GM23338 (cell line): ENCODE measurements at regions not wholly inside any gene's neighbourhood (a gene's known extent, or its start where the extent isn't known, plus 50 kb on each side); places are given as distances from the start of the nearest gene placed in this dataset.

Experiments
- ATAC-seq: fragments of 200-7000 bp; cut with Tn5 transposase; 3 replicates; pipeline ENCODE4 v1.9.1; 2020
- DNase-seq: peaks from one replicate; pipeline ENCODE4 v3.0.0-alpha.2; 2015; ENCODE audit warnings: low spot score
- H2AFZ ChIP-seq: fragments of 200-600 bp; sonication (generic); 2 replicates; pipeline ENCODE4 v1.8.0; 2016; ENCODE audit warnings: antibody characterized with exemption, mild to moderate bottlenecking, moderate library complexity
- H3F3A ChIP-seq: fragments of 200-600 bp; sonication (generic); replicated peaks from 2 replicates; pipeline ENCODE4 v1.8.0; 2017; ENCODE audit warnings: antibody characterized with exemption, mixed run types, low read depth
- H3K27ac ChIP-seq: fragments of 200-600 bp; sonication (generic); 2 replicates; pipeline ENCODE4 v1.6.1; 2016; ENCODE audit warnings: low read depth
- H3K27me3 ChIP-seq: fragments of 200-600 bp; sonication (generic); 2 replicates; pipeline ENCODE4 v1.8.0; 2016; ENCODE audit warnings: mild to moderate bottlenecking, mixed run types, moderate library complexity; ENCODE audit not compliant: insufficient read depth
- H3K36me3 ChIP-seq: fragments of 200-600 bp; sonication (generic); 2 replicates; pipeline ENCODE4 v1.8.0; 2016; ENCODE audit warnings: mild to moderate bottlenecking; ENCODE audit not compliant: insufficient read depth
- H3K4me1 ChIP-seq: fragments of 200-600 bp; sonication (generic); 2 replicates; pipeline ENCODE4 v1.8.0; 2016; ENCODE audit warnings: mild to moderate bottlenecking, moderate library complexity; ENCODE audit not compliant: insufficient read depth
- H3K4me2 ChIP-seq: fragments of 200-600 bp; sonication (generic); 2 replicates; pipeline ENCODE4 v1.7.1; 2017; ENCODE audit warnings: mixed run types
- H3K4me3 ChIP-seq: fragments of 200-600 bp; sonication (generic); 2 replicates; pipeline ENCODE4 v1.6.1; 2016; ENCODE audit warnings: mixed run types
- H3K79me2 ChIP-seq: fragments of 200-600 bp; sonication (generic); replicated peaks from 2 replicates; pipeline ENCODE4 v1.8.0; 2017; ENCODE audit warnings: mild to moderate bottlenecking; ENCODE audit not compliant: insufficient read depth
- H3K9me2 ChIP-seq: fragments of 200-600 bp; sonication (generic); 2 replicates; pipeline ENCODE4 v1.8.0; 2017; ENCODE audit not compliant: insufficient read depth
- H4K20me1 ChIP-seq: fragments of 200-600 bp; sonication (generic); replicated peaks from 2 replicates; pipeline ENCODE4 v1.8.0; 2017; ENCODE audit warnings: mild to moderate bottlenecking; ENCODE audit not compliant: insufficient read depth
- H3K27ac Mint-ChIP-seq: 2 replicates; pipeline ENCODE4 v1.8.0; 2020; ENCODE audit warnings: inconsistent platforms, mild to moderate bottlenecking, moderate library complexity, mixed read lengths
- H3K27me3 Mint-ChIP-seq: 3 replicates; pipeline ENCODE4 v1.8.0; 2022; ENCODE audit warnings: low read depth, mild to moderate bottlenecking, moderate library complexity, mixed read lengths, inconsistent platforms; ENCODE audit not compliant: insufficient read depth, poor library complexity
- H3K36me3 Mint-ChIP-seq: 3 replicates; pipeline ENCODE4 v1.8.0; 2021; ENCODE audit warnings: low read depth, mild to moderate bottlenecking, inconsistent platforms, moderate library complexity, mixed read lengths
- H3K4me1 Mint-ChIP-seq: 3 replicates; pipeline ENCODE4 v1.8.0; 2020; ENCODE audit warnings: mild to moderate bottlenecking, inconsistent platforms, mixed read lengths
- H3K4me3 Mint-ChIP-seq: 3 replicates; pipeline ENCODE4 v1.8.0; 2021; ENCODE audit warnings: moderate library complexity, mild to moderate bottlenecking, inconsistent platforms, mixed read lengths
- H3K9me3 Mint-ChIP-seq: 3 replicates; pipeline ENCODE4 v1.8.0; 2020; ENCODE audit warnings: moderate library complexity, mild to moderate bottlenecking, inconsistent platforms, mixed read lengths
- EZH2 ChIP-seq: fragments of 200-600 bp; sonication (generic); IDR thresholded peaks from one replicate; pipeline ENCODE4 v1.8.0; 2017; ENCODE audit warnings: antibody characterized with exemption, mild to moderate bottlenecking, low read depth; ENCODE audit not compliant: unreplicated experiment
- EZH2phosphoT487 ChIP-seq: fragments of 200-600 bp; sonication (generic); IDR thresholded peaks from one replicate; pipeline ENCODE4 v1.8.1; 2018; ENCODE audit warnings: antibody characterized with exemption; ENCODE audit not compliant: unreplicated experiment
- JUNB ChIP-seq: IDR thresholded peaks from one replicate; pipeline ENCODE4 v1.6.1; 2016; ENCODE audit warnings: antibody characterized with exemption; ENCODE audit not compliant: unreplicated experiment
- NANOG ChIP-seq: IDR thresholded peaks from 2 replicates; pipeline ENCODE4 v1.6.1; 2016; ENCODE audit warnings: antibody characterized with exemption, borderline replicate concordance
- POLR2AphosphoS5 ChIP-seq: IDR thresholded peaks from 2 replicates; pipeline ENCODE4 v1.6.1; 2016; ENCODE audit warnings: antibody characterized with exemption, low read depth
- TF ChIP-seq, protein P1 (sequence below), 2 experiments: fragments of 200-600 bp in 1 of 2; sonication (generic) in 1 of 2; conservative IDR thresholded peaks; 2 replicates each; pipeline versions ENCODE4 v1.5.1 to v1.6.1; 2016 to 2017; ENCODE audit warnings: antibody characterized with exemption in 2 of 2, low read depth in 2 of 2, mild to moderate bottlenecking in 2 of 2, moderate library complexity in 1 of 2

DNA sequence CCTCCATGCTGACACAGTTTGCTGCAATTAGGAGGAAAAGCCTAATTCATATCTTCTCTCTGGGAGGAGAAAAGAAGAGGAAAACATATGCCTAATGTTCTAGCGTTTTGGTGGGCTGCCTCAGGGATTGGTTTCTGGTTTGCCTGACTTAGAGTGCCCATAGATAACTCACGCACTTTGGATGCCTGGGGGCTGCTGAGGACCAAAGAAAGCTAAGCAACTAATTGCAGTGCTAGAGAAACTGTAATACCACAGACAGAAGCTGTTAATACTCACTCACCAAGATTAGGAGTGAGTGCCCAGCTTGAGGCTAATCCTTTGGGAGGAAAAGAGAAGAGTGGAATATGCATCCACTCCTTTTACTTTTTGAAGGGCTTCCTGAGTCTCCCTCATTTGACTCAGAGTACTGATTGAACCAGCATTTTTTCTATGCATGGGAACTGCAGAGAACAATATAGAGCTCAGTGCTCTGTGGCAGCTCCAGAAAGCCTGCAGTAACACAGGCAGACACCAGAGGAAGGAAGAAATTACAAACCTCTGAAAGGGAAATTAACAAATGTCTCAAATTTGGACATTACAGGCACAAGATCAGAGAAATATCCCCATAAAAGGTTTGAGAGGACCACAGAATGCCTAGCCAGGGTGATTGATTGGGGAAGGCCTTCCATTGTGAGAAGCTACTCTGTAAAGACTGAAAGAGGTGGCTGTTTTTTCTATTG lies 666.4 kb downstream of the OLFM4 start:
- Mint-ChIP-seq H3K27me3 (no peaks in the 10 kb centered on the region), H3K4me3 (no peak overlapping the region), H3K9me3 (peaks cover 15% of the 10 kb centered on the region), H3K4me1 (peaks cover 23% of the 10 kb centered on the region), H3K36me3 (peaks cover 9% of the 10 kb centered on the region; the same call in 2 of the 3 replicates), H3K27ac (peak overlapping the region; percentile 53; the same call in 1 of the 2 replicates)
- H3K4me1 ChIP-seq, result peaks cover 26% of the 10 kb centered on the region
- H3K27me3 ChIP-seq, result no peaks in the 10 kb centered on the region
- no peak overlapping the region for H3K27ac ChIP-seq
- H3K36me3 ChIP-seq, result peaks cover 5% of the 10 kb centered on the region
- H3K4me3 ChIP-seq, result no peak overlapping the region
- peak overlapping the region; percentile 89 for H2AFZ ChIP-seq
- DNase-seq, result peak; percentile 30
- H3K79me2 ChIP-seq, result no peaks in the 10 kb centered on the region
- ATAC-seq, result peak; percentile 86
- H3K4me2 ChIP-seq, result no peak overlapping the region
- peaks cover 12% of the 10 kb centered on the region; the same call in 1 of the 2 replicates for H3K9me2 ChIP-seq
- no peaks in the 10 kb centered on the region for H4K20me1 ChIP-seq
- TF ChIP-seq, protein P1, sequence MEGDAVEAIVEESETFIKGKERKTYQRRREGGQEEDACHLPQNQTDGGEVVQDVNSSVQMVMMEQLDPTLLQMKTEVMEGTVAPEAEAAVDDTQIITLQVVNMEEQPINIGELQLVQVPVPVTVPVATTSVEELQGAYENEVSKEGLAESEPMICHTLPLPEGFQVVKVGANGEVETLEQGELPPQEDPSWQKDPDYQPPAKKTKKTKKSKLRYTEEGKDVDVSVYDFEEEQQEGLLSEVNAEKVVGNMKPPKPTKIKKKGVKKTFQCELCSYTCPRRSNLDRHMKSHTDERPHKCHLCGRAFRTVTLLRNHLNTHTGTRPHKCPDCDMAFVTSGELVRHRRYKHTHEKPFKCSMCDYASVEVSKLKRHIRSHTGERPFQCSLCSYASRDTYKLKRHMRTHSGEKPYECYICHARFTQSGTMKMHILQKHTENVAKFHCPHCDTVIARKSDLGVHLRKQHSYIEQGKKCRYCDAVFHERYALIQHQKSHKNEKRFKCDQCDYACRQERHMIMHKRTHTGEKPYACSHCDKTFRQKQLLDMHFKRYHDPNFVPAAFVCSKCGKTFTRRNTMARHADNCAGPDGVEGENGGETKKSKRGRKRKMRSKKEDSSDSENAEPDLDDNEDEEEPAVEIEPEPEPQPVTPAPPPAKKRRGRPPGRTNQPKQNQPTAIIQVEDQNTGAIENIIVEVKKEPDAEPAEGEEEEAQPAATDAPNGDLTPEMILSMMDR (conservative IDR thresholded peaks at IDR 0.05; ENCODE audit: low read depth in 2 of 2), result peak in 1 of 2 experiments; percentile 28; a peak in 1 of 4 replicates
- TF ChIP-seq NANOG, result no peak
- H3F3A ChIP-seq, result no peaks in the 10 kb centered on the region

DNA sequence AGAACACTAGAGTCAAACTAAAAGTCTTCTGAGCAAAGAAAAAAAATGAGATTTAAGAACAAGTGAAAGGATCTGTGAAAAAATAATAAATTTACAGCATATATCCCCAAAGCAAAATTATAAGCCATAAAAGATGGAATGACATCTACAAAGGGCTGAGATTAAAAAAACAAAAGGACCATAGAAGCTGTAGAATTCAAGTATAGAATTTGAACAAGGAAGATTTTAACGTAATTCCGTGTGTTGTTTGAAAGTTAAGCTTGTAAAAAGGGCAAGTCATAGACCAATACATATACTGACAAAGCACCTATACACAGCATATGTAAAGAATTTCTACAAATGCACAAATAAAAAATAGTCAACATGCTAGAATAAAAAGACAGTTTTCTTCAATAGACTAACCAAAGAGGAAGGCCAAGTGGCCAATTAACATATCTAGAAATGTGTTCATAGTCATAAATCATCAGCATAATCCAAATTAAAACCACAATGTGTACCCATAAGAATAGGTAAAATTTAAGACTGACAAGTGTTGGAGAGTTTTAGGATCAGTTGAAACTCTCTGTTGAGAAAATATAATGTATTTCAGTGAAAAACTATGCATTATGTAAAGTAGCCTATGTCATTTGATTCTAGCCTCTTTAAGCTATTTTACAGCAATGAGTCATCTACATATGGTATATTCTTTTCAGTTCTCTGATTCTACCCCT lies 674.9 kb downstream of the OLFM4 start:
- H3K4me3 ChIP-seq, result no peak overlapping the region
- H2AFZ ChIP-seq, result no peak overlapping the region
- no peaks in the 10 kb centered on the region for H3K79me2 ChIP-seq
- ATAC-seq (no peak), DNase-seq (no peak)
- no peaks in the 10 kb centered on the region for H4K20me1 ChIP-seq
- no peak overlapping the region for H3K4me2 ChIP-seq
- Mint-ChIP-seq H3K4me3 (no peak overlapping the region), H3K4me1 (peaks cover 3% of the 10 kb centered on the region; the same call in 1 of the 3 replicates), H3K9me3 (peaks cover 9% of the 10 kb centered on the region), H3K36me3 (peaks cover 9% of the 10 kb centered on the region; the same call in 2 of the 3 replicates), H3K27ac (no peak overlapping the region), H3K27me3 (no peaks in the 10 kb centered on the region)
- TF ChIP-seq EZH2 (no peak), POLR2AphosphoS5 (no peak), EZH2phosphoT487 (no peak), JUNB (no peak)
- TF ChIP-seq, protein P1 (conservative IDR thresholded peaks at IDR 0.05; ENCODE audit: low read depth in 2 of 2), result no peak
- H3K36me3 ChIP-seq, result no peaks in the 10 kb centered on the region
- peaks cover 5% of the 10 kb centered on the region; the same call in 1 of the 2 replicates for H3K4me1 ChIP-seq
- H3K9me2 ChIP-seq, result peaks cover 10% of the 10 kb centered on the region
- no peaks in the 10 kb centered on the region for H3K27me3 ChIP-seq
- no peak overlapping the region for H3K27ac ChIP-seq
- H3F3A ChIP-seq, result no peaks in the 10 kb centered on the region
